OCI-LY1 (cell line): ENCODE measurements at regions not wholly inside any gene's neighbourhood (a gene's known extent, or its start where the extent isn't known, plus 50 kb on each side); places are given as distances from the start of the nearest gene placed in this dataset.

Source experiments
- H2AFZ ChIP-seq: fragments of 200-600 bp; sonication (generic), shearing (Covaris generic); 2 replicates; pipeline ENCODE4 v1.6.0; 2014; ENCODE audit warnings: antibody characterized with exemption, mild to moderate bottlenecking, low read length
- H3F3A ChIP-seq: fragments of 200-600 bp; sonication (generic), shearing (Covaris generic); 2 replicates; pipeline ENCODE4 v1.6.0; 2014; ENCODE audit warnings: mild to moderate bottlenecking, antibody characterized with exemption, low read length, moderate library complexity; ENCODE audit not compliant: insufficient read depth
- H3K27ac ChIP-seq: fragments of 200-600 bp; sonication (generic); 2 replicates; pipeline ENCODE4 v1.5.1; 2014; ENCODE audit warnings: low read length, mixed run types, mild to moderate bottlenecking, low read depth; ENCODE audit not compliant: poor library complexity, severe bottlenecking
- H3K27me3 ChIP-seq: fragments of 200-600 bp; sonication (generic); 2 replicates; pipeline ENCODE4 v1.6.0; 2014; ENCODE audit warnings: antibody characterized with exemption, mild to moderate bottlenecking, low read length, moderate library complexity; ENCODE audit not compliant: insufficient read depth
- H3K36me3 ChIP-seq: fragments of 200-600 bp; sonication (generic); 2 replicates; pipeline ENCODE4 v1.6.1; 2014; ENCODE audit warnings: mild to moderate bottlenecking, antibody characterized with exemption, low read length, moderate library complexity, mixed read lengths; ENCODE audit not compliant: insufficient read depth
- H3K4me1 ChIP-seq: fragments of 200-600 bp; sonication (generic); 2 replicates; pipeline ENCODE4 v1.5.1; 2014; ENCODE audit warnings: mild to moderate bottlenecking, low read length, moderate library complexity; ENCODE audit not compliant: insufficient read depth, severe bottlenecking
- H3K4me2 ChIP-seq: fragments of 200-600 bp; sonication (generic), shearing (Covaris generic); 2 replicates; pipeline ENCODE4 v1.6.1; 2014; ENCODE audit warnings: low read length
- H3K4me3 ChIP-seq: fragments of 200-600 bp; sonication (generic); 2 replicates; pipeline ENCODE4 v1.5.1; 2014; ENCODE audit warnings: low read length, low read depth, mild to moderate bottlenecking, mixed read lengths; ENCODE audit not compliant: poor library complexity, severe bottlenecking
- H3K79me2 ChIP-seq: fragments of 200-600 bp; shearing (Covaris generic); 2 replicates; pipeline ENCODE4 v1.6.1; 2016; ENCODE audit warnings: mixed run types, low read length, mixed read lengths; ENCODE audit not compliant: insufficient read depth
- H3K9ac ChIP-seq: fragments of 200-600 bp; sonication (generic), shearing (Covaris generic); 2 replicates; pipeline ENCODE4 v1.6.1; 2014; ENCODE audit warnings: mild to moderate bottlenecking, low read length, mixed read lengths
- H3K9me2 ChIP-seq: fragments of 200-600 bp; sonication (generic), shearing (Covaris generic); 2 replicates; pipeline ENCODE4 v1.6.1; 2014; ENCODE audit warnings: low read depth, mild to moderate bottlenecking, low read length, mixed read lengths
- H3K9me3 ChIP-seq: fragments of 200-600 bp; shearing (Covaris generic); 2 replicates; pipeline ENCODE4 v1.6.1; 2014; ENCODE audit warnings: low read length, mixed read lengths
- H4K20me1 ChIP-seq: fragments of 200-600 bp; sonication (generic), shearing (Covaris generic); 2 replicates; pipeline ENCODE4 v1.6.0; 2016; ENCODE audit warnings: mild to moderate bottlenecking, low read length; ENCODE audit not compliant: insufficient read depth
- EZH2 ChIP-seq: fragments of 200-600 bp; sonication (generic), shearing (Covaris generic); IDR thresholded peaks from 2 replicates; pipeline ENCODE4 v1.8.0; 2017; ENCODE audit warnings: borderline replicate concordance, mixed run types, mild to moderate bottlenecking, antibody characterized with exemption, low read length, moderate library complexity, mixed read lengths
- TF ChIP-seq, protein P1 (sequence below): fragments of 200-600 bp; sonication (generic), shearing (Covaris generic); IDR thresholded peaks from 2 replicates; pipeline ENCODE4 v1.5.1; 2017; ENCODE audit warnings: mild to moderate bottlenecking, antibody characterized with exemption, low read length, moderate library complexity, mixed read lengths

DNA sequence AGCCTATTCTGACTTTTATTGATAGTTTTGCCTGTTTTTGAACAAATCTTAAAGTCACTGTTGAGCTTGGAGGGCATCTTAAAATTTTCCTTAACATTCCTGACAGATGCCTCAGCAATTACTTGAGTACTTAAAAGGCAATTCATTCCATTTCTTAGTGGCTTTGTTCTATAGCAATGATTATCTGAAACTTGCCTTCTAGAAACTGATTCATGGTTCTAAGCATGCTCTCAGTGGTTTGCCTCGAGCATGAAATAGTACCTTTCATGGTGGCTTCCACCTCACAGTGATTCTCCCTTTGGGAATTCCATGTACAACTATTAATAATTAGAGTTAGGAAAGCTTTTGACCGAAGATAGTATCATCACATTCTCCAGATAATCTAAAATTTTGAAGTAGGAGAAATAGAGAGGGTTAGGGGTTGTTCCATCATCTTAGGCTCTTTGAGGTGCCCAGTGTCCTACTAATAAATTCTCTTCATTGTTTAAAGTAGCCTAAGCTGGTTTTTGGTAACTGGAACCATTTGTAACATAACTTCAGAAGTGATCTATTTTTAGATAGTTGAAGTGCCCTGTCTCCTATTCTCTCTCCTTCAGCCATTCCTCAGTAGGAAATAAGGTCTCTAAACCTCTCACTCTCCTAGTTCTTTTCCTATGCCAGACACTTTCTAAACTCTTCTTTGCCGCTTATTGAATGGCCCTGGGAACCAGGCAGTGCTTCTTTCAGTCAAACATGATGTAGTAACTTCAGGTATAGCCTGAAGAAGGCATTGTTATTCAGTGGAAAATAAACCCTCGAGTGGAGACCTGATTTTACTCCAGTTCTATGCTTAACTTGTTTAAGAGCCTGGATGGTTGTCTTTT lies 156.1 kb downstream of the HAUS1 start:
- H3K27me3 ChIP-seq: no peaks in the 10 kb centered on the region
- no peak overlapping the region for H3K27ac ChIP-seq
- no peak overlapping the region for H3K4me3 ChIP-seq
- H3K9ac ChIP-seq: no peak overlapping the region
- no peaks in the 10 kb centered on the region for H3K9me3 ChIP-seq
- H3K4me1 ChIP-seq: no peaks in the 10 kb centered on the region
- no peaks in the 10 kb centered on the region for H3K9me2 ChIP-seq
- no peaks in the 10 kb centered on the region for H3F3A ChIP-seq
- H4K20me1 ChIP-seq: no peaks in the 10 kb centered on the region
- H3K36me3 ChIP-seq: peaks cover 60% of the 10 kb centered on the region
- no peak overlapping the region for H3K4me2 ChIP-seq
- H2AFZ ChIP-seq: no peak overlapping the region
- no peak for TF ChIP-seq EZH2
- TF ChIP-seq, protein P1, sequence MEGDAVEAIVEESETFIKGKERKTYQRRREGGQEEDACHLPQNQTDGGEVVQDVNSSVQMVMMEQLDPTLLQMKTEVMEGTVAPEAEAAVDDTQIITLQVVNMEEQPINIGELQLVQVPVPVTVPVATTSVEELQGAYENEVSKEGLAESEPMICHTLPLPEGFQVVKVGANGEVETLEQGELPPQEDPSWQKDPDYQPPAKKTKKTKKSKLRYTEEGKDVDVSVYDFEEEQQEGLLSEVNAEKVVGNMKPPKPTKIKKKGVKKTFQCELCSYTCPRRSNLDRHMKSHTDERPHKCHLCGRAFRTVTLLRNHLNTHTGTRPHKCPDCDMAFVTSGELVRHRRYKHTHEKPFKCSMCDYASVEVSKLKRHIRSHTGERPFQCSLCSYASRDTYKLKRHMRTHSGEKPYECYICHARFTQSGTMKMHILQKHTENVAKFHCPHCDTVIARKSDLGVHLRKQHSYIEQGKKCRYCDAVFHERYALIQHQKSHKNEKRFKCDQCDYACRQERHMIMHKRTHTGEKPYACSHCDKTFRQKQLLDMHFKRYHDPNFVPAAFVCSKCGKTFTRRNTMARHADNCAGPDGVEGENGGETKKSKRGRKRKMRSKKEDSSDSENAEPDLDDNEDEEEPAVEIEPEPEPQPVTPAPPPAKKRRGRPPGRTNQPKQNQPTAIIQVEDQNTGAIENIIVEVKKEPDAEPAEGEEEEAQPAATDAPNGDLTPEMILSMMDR: no peak
- peaks cover 21% of the 10 kb centered on the region for H3K79me2 ChIP-seq

DNA sequence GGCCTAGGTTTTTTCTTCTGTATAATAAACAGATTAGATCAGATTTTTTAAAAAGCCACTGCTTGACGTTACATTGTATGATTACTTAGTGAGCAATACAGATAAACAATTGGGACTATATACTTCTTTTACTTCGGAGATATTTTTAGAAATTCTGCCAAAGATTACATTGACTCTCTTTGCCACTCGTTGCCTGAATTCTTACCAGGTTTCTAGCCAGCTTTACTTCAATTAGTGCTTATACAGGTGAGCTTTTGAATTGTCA lies 156.6 kb downstream of the HAUS1 start:
- H3K9ac ChIP-seq: no peak overlapping the region
- no peaks in the 10 kb centered on the region for H3F3A ChIP-seq
- no peak overlapping the region for H3K4me2 ChIP-seq
- no peak for TF ChIP-seq EZH2
- TF ChIP-seq, protein P1: no peak
- H3K27me3 ChIP-seq: no peaks in the 10 kb centered on the region
- H2AFZ ChIP-seq: no peak overlapping the region
- H3K79me2 ChIP-seq: peaks cover 21% of the 10 kb centered on the region
- no peaks in the 10 kb centered on the region for H3K4me1 ChIP-seq
- H3K36me3 ChIP-seq: peaks cover 63% of the 10 kb centered on the region
- no peak overlapping the region for H3K27ac ChIP-seq
- no peaks in the 10 kb centered on the region for H4K20me1 ChIP-seq
- H3K9me3 ChIP-seq: no peaks in the 10 kb centered on the region
- H3K9me2 ChIP-seq: no peaks in the 10 kb centered on the region
- H3K4me3 ChIP-seq: no peak overlapping the region

DNA sequence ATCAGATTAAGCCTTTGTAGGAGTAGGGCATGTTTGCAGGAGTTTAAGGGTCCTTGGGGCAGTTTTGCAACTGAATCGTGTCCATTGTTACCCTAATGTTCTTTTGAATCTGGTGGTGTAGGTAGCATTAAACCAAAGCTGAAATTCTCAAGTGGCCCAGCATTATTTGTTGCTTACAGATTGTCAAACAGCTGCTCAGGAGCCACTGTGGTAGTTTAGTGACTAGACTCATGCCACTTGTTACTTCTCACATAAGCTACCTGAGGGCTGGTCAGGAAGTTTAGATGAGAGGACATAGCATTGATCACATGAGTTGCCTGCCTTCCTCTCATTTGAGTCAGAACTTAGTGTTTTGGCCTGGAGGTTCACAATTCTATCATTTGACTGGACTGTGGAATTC lies 157.6 kb downstream of the HAUS1 start:
- no peak overlapping the region for H2AFZ ChIP-seq
- H3K9me3 ChIP-seq: no peaks in the 10 kb centered on the region
- no peaks in the 10 kb centered on the region for H3K9me2 ChIP-seq
- H3F3A ChIP-seq: no peaks in the 10 kb centered on the region
- H3K4me1 ChIP-seq: no peaks in the 10 kb centered on the region
- H3K9ac ChIP-seq: no peak overlapping the region
- peaks cover 58% of the 10 kb centered on the region for H3K36me3 ChIP-seq
- no peak overlapping the region for H3K4me3 ChIP-seq
- H3K79me2 ChIP-seq: peaks cover 16% of the 10 kb centered on the region
- no peaks in the 10 kb centered on the region for H4K20me1 ChIP-seq
- H3K27ac ChIP-seq: no peak overlapping the region
- H3K4me2 ChIP-seq: no peak overlapping the region
- TF ChIP-seq EZH2: no peak
- TF ChIP-seq, protein P1: no peak
- H3K27me3 ChIP-seq: no peaks in the 10 kb centered on the region
